Peyer's patch (tissue), 4 donors: ENCODE measurements at regions not wholly inside any gene's neighbourhood (a gene's known extent, or its start where the extent isn't known, plus 50 kb on each side); places are given as distances from the start of the nearest gene placed in this dataset.
"Not testable (repeated sequence)": the region's sequence is repeated elsewhere in the genome, so short reads cannot be mapped to it uniquely, and the experiment has no call there.

ENCODE experiments used
- POLR2A ChIP-seq, 2 donors: fragments of 450-650 bp; IDR thresholded peaks; one replicate each; pipeline ENCODE4 v1.5.1; 2017; ENCODE audit warnings: antibody characterized with exemption in 2 of 2, mild to moderate bottlenecking in 2 of 2, moderate library complexity in 2 of 2
- TF ChIP-seq, protein P1 (sequence below), 6 experiments: fragments of 450-650 bp in 4 of 6; fragments of 200-600 bp in 2 of 6; sonication (generic) in 1 of 6; IDR thresholded peaks; one replicate each; pipeline ENCODE4 v1.5.1; 2017 to 2019; ENCODE audit warnings: antibody characterized with exemption in 6 of 6, mild to moderate bottlenecking in 3 of 6, moderate library complexity in 1 of 6

DNA sequence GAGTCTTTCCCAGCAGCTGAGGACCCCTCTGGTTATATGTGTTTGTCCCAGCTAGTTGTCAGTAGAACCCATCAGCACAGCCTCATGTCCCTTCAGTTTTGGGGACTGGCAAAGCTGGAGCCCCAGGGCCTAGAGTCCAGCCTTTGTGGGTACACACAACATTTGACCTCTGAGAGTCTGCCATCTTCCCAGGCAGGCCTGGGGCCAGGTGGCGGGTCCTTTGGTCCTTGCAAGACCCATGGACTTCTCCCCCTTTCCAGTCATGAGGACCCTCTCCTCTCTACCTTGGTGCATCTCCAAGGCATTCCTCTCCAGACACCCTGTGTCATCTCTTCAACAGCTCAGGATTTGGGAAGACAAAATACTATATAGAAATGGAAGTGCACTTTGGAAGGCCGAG is 198.4 kb downstream of the ZNF37A start:
- TF ChIP-seq, protein P1, sequence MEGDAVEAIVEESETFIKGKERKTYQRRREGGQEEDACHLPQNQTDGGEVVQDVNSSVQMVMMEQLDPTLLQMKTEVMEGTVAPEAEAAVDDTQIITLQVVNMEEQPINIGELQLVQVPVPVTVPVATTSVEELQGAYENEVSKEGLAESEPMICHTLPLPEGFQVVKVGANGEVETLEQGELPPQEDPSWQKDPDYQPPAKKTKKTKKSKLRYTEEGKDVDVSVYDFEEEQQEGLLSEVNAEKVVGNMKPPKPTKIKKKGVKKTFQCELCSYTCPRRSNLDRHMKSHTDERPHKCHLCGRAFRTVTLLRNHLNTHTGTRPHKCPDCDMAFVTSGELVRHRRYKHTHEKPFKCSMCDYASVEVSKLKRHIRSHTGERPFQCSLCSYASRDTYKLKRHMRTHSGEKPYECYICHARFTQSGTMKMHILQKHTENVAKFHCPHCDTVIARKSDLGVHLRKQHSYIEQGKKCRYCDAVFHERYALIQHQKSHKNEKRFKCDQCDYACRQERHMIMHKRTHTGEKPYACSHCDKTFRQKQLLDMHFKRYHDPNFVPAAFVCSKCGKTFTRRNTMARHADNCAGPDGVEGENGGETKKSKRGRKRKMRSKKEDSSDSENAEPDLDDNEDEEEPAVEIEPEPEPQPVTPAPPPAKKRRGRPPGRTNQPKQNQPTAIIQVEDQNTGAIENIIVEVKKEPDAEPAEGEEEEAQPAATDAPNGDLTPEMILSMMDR (IDR thresholded peaks at IDR 0.05), result not testable (repeated sequence)
- TF ChIP-seq POLR2A (IDR thresholded peaks at IDR 0.05), result not testable (repeated sequence)
